ENCODE measurements at regions not wholly inside any gene's neighbourhood (a gene's known extent, or its start where the extent isn't known, plus 50 kb on each side); places are given as distances from the start of the nearest gene placed in this dataset.

GRCh38 chr10:84704101-84704500 is 375.7 kb downstream of the CCSER2 start:
- DNase-seq (ENCODE audit: low spot score), result no peak
- POLR2A ChIA-PET (ENCODE audit: low non-redundant PET), result no interaction called here
- H3K27ac ChIP-seq, result no peak overlapping the region
- TF ChIP-seq CTCF (conservative IDR thresholded peaks at IDR 0.05; ENCODE audit: low read depth), result no peak
- CTCF ChIA-PET, result interaction anchor here (0.6 kb wide), 2 partner anchors 92 to 251 kb away, joined by 3 read pairs; no protein-coding TSS in a partner anchor

GRCh38 chr10:84706431-84706830 is 378.0 kb downstream of the CCSER2 start:
- no peak for TF ChIP-seq CTCF (conservative IDR thresholded peaks at IDR 0.05; ENCODE audit: low read depth)
- DNase-seq (ENCODE audit: low spot score), result no peak
- no peak overlapping the region for H3K27ac ChIP-seq
- ChIA-PET POLR2A (ENCODE audit: low non-redundant PET) (no interaction called here), CTCF (interaction anchor here (0.6 kb wide), 1 partner anchor 98 kb away, joined by 3 read pairs; no protein-coding TSS in a partner anchor)

GRCh38 chr10:84706875-84707274 is 378.5 kb downstream of the CCSER2 start:
- TF ChIP-seq CTCF (conservative IDR thresholded peaks at IDR 0.05; ENCODE audit: low read depth), result no peak
- ChIA-PET POLR2A (ENCODE audit: low non-redundant PET) (no interaction called here), CTCF (no interaction called here)
- DNase-seq (ENCODE audit: low spot score), result peak; percentile 20
- H3K27ac ChIP-seq, result no peak overlapping the region

GRCh38 chr10:84715911-84716310 is 387.5 kb downstream of the CCSER2 start:
- POLR2A ChIA-PET (ENCODE audit: low non-redundant PET), result no interaction called here
- peak; percentile 13 for DNase-seq (ENCODE audit: low spot score)
- no peak for TF ChIP-seq CTCF (conservative IDR thresholded peaks at IDR 0.05; ENCODE audit: low read depth)
- CTCF ChIA-PET, result interaction anchor here (0.7 kb wide), 1 partner anchor 1751 kb away, joined by 3 read pairs; no protein-coding TSS in a partner anchor
- H3K27ac ChIP-seq, result no peak overlapping the region

GRCh38 chr10:84718877-84719616 is 390.7 kb downstream of the CCSER2 start:
- ChIA-PET CTCF (interaction anchor here (0.7 kb wide), 2 partner anchors 14 to 1765 kb away, joined by 3 read pairs; no protein-coding TSS in a partner anchor), POLR2A (ENCODE audit: low non-redundant PET) (no interaction called here)
- no peak overlapping the region for H3K27ac ChIP-seq
- no peak for TF ChIP-seq CTCF (conservative IDR thresholded peaks at IDR 0.05; ENCODE audit: low read depth)
- no peak for DNase-seq (ENCODE audit: low spot score)

- no peak for DNase-seq (ENCODE audit: low spot score)
- H3K27ac ChIP-seq, result no peak overlapping the region
- no peak for TF ChIP-seq CTCF (conservative IDR thresholded peaks at IDR 0.05; ENCODE audit: low read depth)
- CTCF ChIA-PET, result interaction anchor here (0.7 kb wide), 1 partner anchor 14 kb away, joined by 3 read pairs; no protein-coding TSS in a partner anchor
- POLR2A ChIA-PET (ENCODE audit: low non-redundant PET), result no interaction called here
Observed at GRCh38 chr10:84719687-84720086, 391.3 kb downstream of the CCSER2 start.
